ENCODE measurements at regions not wholly inside any gene's neighbourhood (a gene's known extent, or its start where the extent isn't known, plus 50 kb on each side); places are given as distances from the start of the nearest gene placed in this dataset.

DNA sequence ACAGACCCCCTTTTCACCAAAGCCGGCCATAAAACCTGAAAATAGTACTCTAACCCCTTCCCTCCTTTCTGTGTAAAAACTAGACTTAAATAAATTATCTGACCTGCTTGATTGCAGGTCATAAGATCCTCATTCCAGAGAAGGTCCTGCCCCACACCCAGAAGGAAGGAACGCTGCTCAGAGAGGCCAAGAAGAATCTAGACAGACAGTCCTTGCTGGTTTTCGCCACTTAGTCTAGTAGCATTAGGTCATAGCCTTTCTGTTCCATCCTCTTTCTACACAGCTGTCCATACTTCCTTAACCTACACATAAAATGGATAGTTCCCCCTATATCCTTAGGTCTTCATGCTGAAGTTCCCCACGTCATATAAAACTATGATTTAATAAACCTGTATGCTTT, 83.7 kb upstream of the IGF1 start:
- Histone ChIP-seq H3K9me1 (replicated peaks; ENCODE audit: control insufficient read depth, extremely low read depth, insufficient read depth, low read length) (no peaks in the 10 kb centered on the region), H3K4me3 (replicated peaks in 1 of 3; ENCODE audit: insufficient read depth in 1 of 3, low read depth in 1 of 3, low read length in 3 of 3) (no peak overlapping the region), H3K27ac (ENCODE audit: insufficient read depth, low read depth, low read length) (no peak overlapping the region), H4K20me1 (replicated peaks; ENCODE audit: control insufficient read depth, extremely low read depth, insufficient read depth, low read length) (no peaks in the 10 kb centered on the region), H3K4me2 (ENCODE audit: insufficient read depth, low read length) (no peak overlapping the region), H3K9me3 (replicated peaks; ENCODE audit: control insufficient read depth, insufficient read depth, low read length) (no peaks in the 10 kb centered on the region), H3K9ac (replicated peaks; ENCODE audit: extremely low read depth, insufficient read depth, low read length) (no peak overlapping the region), H3K36me3 (ENCODE audit: control insufficient read depth in 2 of 2, extremely low read depth in 1 of 2, insufficient read depth in 2 of 2, low read length in 2 of 2) (no peaks in the 10 kb centered on the region), H3K79me2 (ENCODE audit: control insufficient read depth, insufficient read depth, low read length) (no peaks in the 10 kb centered on the region), H3K4me1 (ENCODE audit: control insufficient read depth, extremely low read depth, insufficient read depth, low read length) (no peaks in the 10 kb centered on the region), H3K27me3 (ENCODE audit: control insufficient read depth in 2 of 2, insufficient read depth in 2 of 2, low read length in 2 of 2) (no peaks in the 10 kb centered on the region), H2AFZ (ENCODE audit: low read depth, low read length) (no peak overlapping the region)
- no peak for DNase-seq (ENCODE audit: low read depth, low spot score)
- TF ChIP-seq EZH2 (IDR thresholded peaks at IDR 0.05; ENCODE audit: borderline replicate concordance, low read depth, low read length, severe bottlenecking) = no peak
- TF ChIP-seq, protein P1, sequence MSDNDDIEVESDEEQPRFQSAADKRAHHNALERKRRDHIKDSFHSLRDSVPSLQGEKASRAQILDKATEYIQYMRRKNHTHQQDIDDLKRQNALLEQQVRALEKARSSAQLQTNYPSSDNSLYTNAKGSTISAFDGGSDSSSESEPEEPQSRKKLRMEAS (IDR thresholded peaks at IDR 0.05; ENCODE audit: insufficient read depth, insufficient read length) = no peak
- no peak for TF ChIP-seq MYC (IDR thresholded peaks at IDR 0.05; ENCODE audit: low read depth, low read length)
- TF ChIP-seq POLR2AphosphoS5 (IDR thresholded peaks at IDR 0.05; ENCODE audit: insufficient read depth, low read depth, low read length) = no peak
- TF ChIP-seq POLR2A (IDR thresholded peaks at IDR 0.05; ENCODE audit: low read depth, low read length) = no peak
- TF ChIP-seq JUN (IDR thresholded peaks at IDR 0.05; ENCODE audit: borderline replicate concordance, insufficient read depth, insufficient read length, low read depth) = no peak
- TF ChIP-seq GATA2 (IDR thresholded peaks at IDR 0.05; ENCODE audit: insufficient read depth, insufficient read length, low read depth, low read length) = no peak
- POLR2A ChIA-PET = no interaction called here
- dilution Hi-C loops (cut with MboI; ENCODE audit: extremely low pct_ligation_motif_present, low sequenced_read_pairs) = no loop called here
- CTCF ChIA-PET = no interaction called here
- FAIRE-seq = no peak
- no TSS peak for BruUV-seq (replicated peaks)
- intact Hi-C loops (cut with micrococcal nuclease) = no loop called here

DNA sequence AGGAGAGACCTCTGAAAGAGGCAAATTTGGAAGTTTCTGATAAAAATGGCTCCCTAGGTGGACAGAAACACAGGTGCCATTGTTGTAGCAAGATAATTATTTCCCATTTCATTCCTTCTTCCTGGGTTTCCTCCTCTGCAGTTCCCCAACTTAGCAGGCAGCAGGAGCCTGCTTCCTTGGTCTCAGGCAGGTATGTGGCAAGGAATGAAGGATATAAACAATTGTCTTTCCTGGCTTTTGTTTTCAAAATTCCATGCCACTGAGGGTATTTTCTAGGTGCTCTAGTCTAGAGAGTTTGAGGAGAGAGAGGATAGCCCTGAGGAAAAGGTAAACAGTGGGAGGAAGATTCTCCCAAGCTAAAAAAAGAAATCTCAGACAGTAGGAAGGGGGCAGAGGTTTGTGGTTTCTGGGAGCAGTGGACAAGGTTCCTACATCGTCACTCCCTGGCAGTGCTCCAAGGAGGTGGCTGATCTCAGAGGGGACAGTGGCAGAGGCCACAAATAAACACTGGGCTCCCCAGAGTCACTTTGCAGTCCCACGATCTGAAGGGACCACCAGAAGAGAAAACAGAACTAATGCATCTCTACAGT, 82.6 kb upstream of the IGF1 start:
- Histone ChIP-seq H3K4me3 (replicated peaks in 1 of 3; ENCODE audit: insufficient read depth in 1 of 3, low read depth in 1 of 3, low read length in 3 of 3) (no peak overlapping the region), H3K9ac (replicated peaks; ENCODE audit: extremely low read depth, insufficient read depth, low read length) (no peak overlapping the region), H3K27ac (ENCODE audit: insufficient read depth, low read depth, low read length) (no peak overlapping the region), H3K4me2 (ENCODE audit: insufficient read depth, low read length) (no peak overlapping the region), H4K20me1 (replicated peaks; ENCODE audit: control insufficient read depth, extremely low read depth, insufficient read depth, low read length) (no peaks in the 10 kb centered on the region), H3K4me1 (ENCODE audit: control insufficient read depth, extremely low read depth, insufficient read depth, low read length) (no peaks in the 10 kb centered on the region), H3K36me3 (ENCODE audit: control insufficient read depth in 2 of 2, extremely low read depth in 1 of 2, insufficient read depth in 2 of 2, low read length in 2 of 2) (no peaks in the 10 kb centered on the region), H3K79me2 (ENCODE audit: control insufficient read depth, insufficient read depth, low read length) (no peaks in the 10 kb centered on the region), H3K27me3 (ENCODE audit: control insufficient read depth in 2 of 2, insufficient read depth in 2 of 2, low read length in 2 of 2) (no peaks in the 10 kb centered on the region), H2AFZ (ENCODE audit: low read depth, low read length) (no peak overlapping the region), H3K9me1 (replicated peaks; ENCODE audit: control insufficient read depth, extremely low read depth, insufficient read depth, low read length) (no peaks in the 10 kb centered on the region), H3K9me3 (replicated peaks; ENCODE audit: control insufficient read depth, insufficient read depth, low read length) (no peaks in the 10 kb centered on the region)
- CTCF ChIA-PET = no interaction called here
- FAIRE-seq (no peak), DNase-seq (ENCODE audit: low read depth, low spot score) (no peak)
- POLR2A ChIA-PET = no interaction called here
- dilution Hi-C loops (cut with MboI; ENCODE audit: extremely low pct_ligation_motif_present, low sequenced_read_pairs) (no loop called here), intact Hi-C loops (cut with micrococcal nuclease) (no loop called here)
- no peak for TF ChIP-seq JUN (IDR thresholded peaks at IDR 0.05; ENCODE audit: borderline replicate concordance, insufficient read depth, insufficient read length, low read depth)
- no peak for TF ChIP-seq EZH2 (IDR thresholded peaks at IDR 0.05; ENCODE audit: borderline replicate concordance, low read depth, low read length, severe bottlenecking)
- TF ChIP-seq MYC (IDR thresholded peaks at IDR 0.05; ENCODE audit: low read depth, low read length) = no peak
- TF ChIP-seq FOS (IDR thresholded peaks at IDR 0.05; ENCODE audit: borderline replicate concordance, insufficient read depth, low read length) = no peak
- no peak for TF ChIP-seq POLR2AphosphoS5 (IDR thresholded peaks at IDR 0.05; ENCODE audit: insufficient read depth, low read depth, low read length)
- TF ChIP-seq, protein P1 (IDR thresholded peaks at IDR 0.05; ENCODE audit: insufficient read depth, insufficient read length) = no peak
- TF ChIP-seq POLR2A (IDR thresholded peaks at IDR 0.05; ENCODE audit: low read depth, low read length) = no peak
- TF ChIP-seq GATA2 (IDR thresholded peaks at IDR 0.05; ENCODE audit: insufficient read depth, insufficient read length, low read depth, low read length) = no peak
- TF ChIP-seq, protein P2, sequence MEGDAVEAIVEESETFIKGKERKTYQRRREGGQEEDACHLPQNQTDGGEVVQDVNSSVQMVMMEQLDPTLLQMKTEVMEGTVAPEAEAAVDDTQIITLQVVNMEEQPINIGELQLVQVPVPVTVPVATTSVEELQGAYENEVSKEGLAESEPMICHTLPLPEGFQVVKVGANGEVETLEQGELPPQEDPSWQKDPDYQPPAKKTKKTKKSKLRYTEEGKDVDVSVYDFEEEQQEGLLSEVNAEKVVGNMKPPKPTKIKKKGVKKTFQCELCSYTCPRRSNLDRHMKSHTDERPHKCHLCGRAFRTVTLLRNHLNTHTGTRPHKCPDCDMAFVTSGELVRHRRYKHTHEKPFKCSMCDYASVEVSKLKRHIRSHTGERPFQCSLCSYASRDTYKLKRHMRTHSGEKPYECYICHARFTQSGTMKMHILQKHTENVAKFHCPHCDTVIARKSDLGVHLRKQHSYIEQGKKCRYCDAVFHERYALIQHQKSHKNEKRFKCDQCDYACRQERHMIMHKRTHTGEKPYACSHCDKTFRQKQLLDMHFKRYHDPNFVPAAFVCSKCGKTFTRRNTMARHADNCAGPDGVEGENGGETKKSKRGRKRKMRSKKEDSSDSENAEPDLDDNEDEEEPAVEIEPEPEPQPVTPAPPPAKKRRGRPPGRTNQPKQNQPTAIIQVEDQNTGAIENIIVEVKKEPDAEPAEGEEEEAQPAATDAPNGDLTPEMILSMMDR (IDR thresholded peaks at IDR 0.05; ENCODE audit: extremely low read depth in 1 of 2, insufficient read depth in 1 of 2, low read depth in 1 of 2, low read length in 2 of 2) = no peak
- BruUV-seq (replicated peaks) = no TSS peak

All from endothelial cell of umbilical vein (primary cell).